K562 (cell line): ENCODE measurements at regions not wholly inside any gene's neighbourhood (a gene's known extent, or its start where the extent isn't known, plus 50 kb on each side); places are given as distances from the start of the nearest gene placed in this dataset.

Experiments
- ATAC-seq: fragments of 200-7000 bp; cut with Tn5 transposase; 3 replicates; pipeline ENCODE4 v1.9.1; 2020; ENCODE audit warnings: moderate library complexity
- BruUV-seq: library from RNA; stranded (reverse); fragments of 400-500 nt; replicated peaks from 2 replicates; lab custom pipeline; 2021; lab: Mats Ljungman, UMichigan
- CTCF ChIA-PET: fragments of 300-600 bp; formaldehyde crosslinking; extraction: SDS; loops from one replicate; lab custom pipeline; 2021; ENCODE audit warnings: low intra/inter-chr PET ratio; lab: Yijun Ruan, JAX
- POLR2A ChIA-PET: fragments of 300-600, 350-650 bp; sonication (Branson Sonifier 250); formaldehyde crosslinking; extraction: SDS; loops from one replicate; lab custom pipeline; 2021; ENCODE audit warnings: antibody characterized with exemption, inconsistent platforms; lab: Yijun Ruan, JAX
- DNase-seq, 4 experiments: peaks; one replicate each; pipeline versions ENCODE4 v3.0.0 to v3.0.0-alpha.2; 2011 to 2018; ENCODE audit warnings: low spot score in 3 of 4, mixed read lengths in 3 of 4; ENCODE audit errors: extremely low read depth in 1 of 4
- FAIRE-seq: peaks from 2 replicates; lab custom pipeline; 2011; peaks lifted over from hg19 to GRCh38; lab: Jason Lieb, UNC
- H2AFZ ChIP-seq: 2 replicates; pipeline ENCODE4 v1.6.0; 2011; ENCODE audit warnings: low read depth, low read length, control low read depth, inconsistent platforms
- H3K27ac ChIP-seq: fragments of 200-600 bp; 3 replicates; pipeline ENCODE4 v1.8.0; 2011; ENCODE audit warnings: low read depth, mild to moderate bottlenecking, control low read depth, inconsistent platforms, low read length, moderate library complexity, mixed read lengths; ENCODE audit errors: extremely low read depth
- H3K27me3 ChIP-seq, 2 experiments: fragments of 300-600 bp in 1 of 2; 2 replicates in 1 of 2; 3 replicates in 1 of 2; pipeline versions ENCODE4 v1.6.0 to v1.8.0; 2011; ENCODE audit warnings: inconsistent platforms in 2 of 2, low read length in 2 of 2, mild to moderate bottlenecking in 1 of 2, mixed read lengths in 1 of 2, moderate library complexity in 1 of 2; ENCODE audit not compliant: control insufficient read depth in 2 of 2, insufficient read depth in 2 of 2
- H3K36me3 ChIP-seq: fragments of 300-600 bp; 3 replicates; pipeline ENCODE4 v1.8.0; 2011; ENCODE audit warnings: mild to moderate bottlenecking, low read length, inconsistent platforms; ENCODE audit not compliant: control insufficient read depth, insufficient read depth
- H3K4me1 ChIP-seq, 2 experiments: fragments of 200-600 bp in 1 of 2; replicated peaks in 1 of 2; 2 replicates in 1 of 2; 3 replicates in 1 of 2; pipeline versions ENCODE4 v1.5.1 to v1.8.0; 2011; ENCODE audit warnings: inconsistent platforms in 2 of 2, low read length in 2 of 2, mild to moderate bottlenecking in 1 of 2, mixed read lengths in 1 of 2, moderate library complexity in 1 of 2; ENCODE audit not compliant: control insufficient read depth in 2 of 2, insufficient read depth in 2 of 2
- H3K4me2 ChIP-seq: 2 replicates; pipeline ENCODE4 v1.6.1; 2011; ENCODE audit warnings: low read length, control low read depth, inconsistent platforms, mixed read lengths; ENCODE audit not compliant: insufficient read depth
- H3K4me3 ChIP-seq: fragments of 200-600 bp; sonication (generic), shearing (Covaris generic); 2 replicates; pipeline ENCODE4 v1.5.1; 2016; ENCODE audit warnings: control low read depth, inconsistent platforms
- H3K79me2 ChIP-seq: fragments of 200-600 bp; 3 replicates; pipeline ENCODE4 v1.8.0; 2011; ENCODE audit warnings: low read length, inconsistent platforms; ENCODE audit not compliant: control insufficient read depth, insufficient read depth
- H3K9ac ChIP-seq, 2 experiments: 2 replicates each; pipeline versions ENCODE4 v1.6.0 to v1.6.1; 2011; ENCODE audit warnings: low read depth in 2 of 2, low read length in 2 of 2, control low read depth in 1 of 2, inconsistent platforms in 1 of 2, mild to moderate bottlenecking in 1 of 2, mixed read lengths in 1 of 2; ENCODE audit not compliant: insufficient read depth in 1 of 2
- H3K9me1 ChIP-seq: one replicate; pipeline ENCODE4 v1.6.0; 2011; ENCODE audit warnings: inconsistent platforms, mild to moderate bottlenecking, low read length, moderate library complexity; ENCODE audit not compliant: control insufficient read depth, insufficient read depth
- H3K9me3 ChIP-seq: replicated peaks from 2 replicates; pipeline ENCODE4 v1.5.1; 2011; ENCODE audit warnings: low read depth, low read length, inconsistent platforms; ENCODE audit not compliant: control insufficient read depth, insufficient read depth
- H4K20me1 ChIP-seq: replicated peaks from 2 replicates; pipeline ENCODE4 v1.6.1; 2011; ENCODE audit warnings: low read length, inconsistent platforms, mixed read lengths; ENCODE audit not compliant: control insufficient read depth, insufficient read depth
- CBFB ChIP-seq: sonication (generic); formaldehyde crosslinking; IDR thresholded peaks from 2 replicates; pipeline ENCODE4 v1.4.0; 2020; ENCODE audit warnings: mild to moderate bottlenecking, missing genetic modification reagents
- FOXA3 ChIP-seq, 2 experiments: fragments of 450-650 bp in 1 of 2; sonication (generic) in 1 of 2; formaldehyde crosslinking; IDR thresholded peaks in 1 of 2; conservative IDR thresholded peaks in 1 of 2; 2 replicates each; pipeline versions ENCODE4 v1.4.0 to v1.8.0; 2020 to 2022; ENCODE audit warnings: mild to moderate bottlenecking in 2 of 2, missing genetic modification reagents in 1 of 2
- HNRNPLL ChIP-seq: fragments of 200-400 bp; formaldehyde crosslinking; IDR thresholded peaks from 2 replicates; pipeline ENCODE4 v1.6.1; 2017; ENCODE audit warnings: low read length, low read depth, mild to moderate bottlenecking; ENCODE audit not compliant: poor library complexity, severe bottlenecking
- KLF10 ChIP-seq: fragments of 250-450 bp; sonication (Bioruptor Pico); IDR thresholded peaks from 2 replicates; pipeline ENCODE4 v1.6.1; 2021; ENCODE audit warnings: matching md5 sums
- POLR2AphosphoS2 ChIP-seq: IDR thresholded peaks from 2 replicates; pipeline ENCODE4 v1.6.1; 2012; ENCODE audit warnings: low read length, improper control_type of control experiment
- SIN3A ChIP-seq, 2 experiments: fragments of 150-350 bp in 1 of 2; IDR thresholded peaks; 2 replicates each; pipeline ENCODE4 v1.6.1; 2011 to 2016; ENCODE audit warnings: borderline replicate concordance in 2 of 2, low read depth in 2 of 2, low read length in 2 of 2, mild to moderate bottlenecking in 2 of 2, moderate library complexity in 2 of 2; ENCODE audit not compliant: control insufficient read depth in 1 of 2
- SPI1 ChIP-seq: IDR thresholded peaks from 2 replicates; pipeline ENCODE4 v1.6.1; 2011; ENCODE audit warnings: low read depth, low read length, control low read depth, borderline replicate concordance
- in situ Hi-C: fragments of 300-500 bp; cut with MboI; formaldehyde crosslinking; loops from 4 replicates; pipeline ENCODE4 v1.15.0; 2018; ENCODE audit warnings: inconsistent platforms, mixed read lengths
- intact Hi-C: fragments of 100-400 bp; cut with micrococcal nuclease; formaldehyde crosslinking; loops from 2 replicates; pipeline ENCODE4 v1.14.2; 2022
- TF ChIP-seq, protein P1 (sequence below): sonication (generic); formaldehyde crosslinking; IDR thresholded peaks from 2 replicates; pipeline ENCODE4 v1.8.0; 2022; ENCODE audit warnings: mild to moderate bottlenecking, missing genetic modification reagents
- TF ChIP-seq, protein P2 (sequence below): fragments of 200-600 bp; sonication (generic); IDR thresholded peaks from one replicate; pipeline ENCODE4 v1.6.1; 2012; ENCODE audit warnings: mild to moderate bottlenecking, low read depth, low read length, inconsistent platforms

- no peak overlapping the region for H3K9ac ChIP-seq
- H3K36me3 ChIP-seq = no peaks in the 10 kb centered on the region
- H3K9me1 ChIP-seq = no peaks in the 10 kb centered on the region
- no peak overlapping the region for H2AFZ ChIP-seq
- H3K4me3 ChIP-seq = no peak overlapping the region
- no peaks in the 10 kb centered on the region for H3K27me3 ChIP-seq
- ATAC-seq (no peak), DNase-seq (no peak), FAIRE-seq (no peak)
- ChIA-PET CTCF (no interaction called here), POLR2A (no interaction called here)
- intact Hi-C loops = no loop called here
- BruUV-seq = no TSS peak
- H3K79me2 ChIP-seq = no peaks in the 10 kb centered on the region
- H3K4me1 ChIP-seq = no peaks in the 10 kb centered on the region
- H3K4me2 ChIP-seq = no peak overlapping the region
- no peaks in the 10 kb centered on the region for H3K9me3 ChIP-seq
- H4K20me1 ChIP-seq = no peaks in the 10 kb centered on the region
- no peak overlapping the region for H3K27ac ChIP-seq
- in situ Hi-C loops = no loop called here
- TF ChIP-seq HNRNPLL (no peak), SPI1 (no peak), CBFB (no peak), POLR2AphosphoS2 (no peak), KLF10 (CRISPR knock-in tag) (no peak), FOXA3 (CRISPR knock-in tag; conservative IDR thresholded peaks at IDR 0.05 in 1 of 2, IDR thresholded peaks at IDR 0.05 in 1 of 2) (no peak), SIN3A (IDR thresholded peaks at IDR 0.05; ENCODE audit: borderline replicate concordance in 2 of 2, control insufficient read depth in 1 of 2, low read depth in 2 of 2, low read length in 2 of 2) (no peak)
- TF ChIP-seq, protein P1, sequence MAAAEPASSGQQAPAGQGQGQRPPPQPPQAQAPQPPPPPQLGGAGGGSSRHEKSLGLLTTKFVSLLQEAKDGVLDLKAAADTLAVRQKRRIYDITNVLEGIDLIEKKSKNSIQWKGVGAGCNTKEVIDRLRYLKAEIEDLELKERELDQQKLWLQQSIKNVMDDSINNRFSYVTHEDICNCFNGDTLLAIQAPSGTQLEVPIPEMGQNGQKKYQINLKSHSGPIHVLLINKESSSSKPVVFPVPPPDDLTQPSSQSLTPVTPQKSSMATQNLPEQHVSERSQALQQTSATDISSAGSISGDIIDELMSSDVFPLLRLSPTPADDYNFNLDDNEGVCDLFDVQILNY = no peak
- TF ChIP-seq, protein P2, sequence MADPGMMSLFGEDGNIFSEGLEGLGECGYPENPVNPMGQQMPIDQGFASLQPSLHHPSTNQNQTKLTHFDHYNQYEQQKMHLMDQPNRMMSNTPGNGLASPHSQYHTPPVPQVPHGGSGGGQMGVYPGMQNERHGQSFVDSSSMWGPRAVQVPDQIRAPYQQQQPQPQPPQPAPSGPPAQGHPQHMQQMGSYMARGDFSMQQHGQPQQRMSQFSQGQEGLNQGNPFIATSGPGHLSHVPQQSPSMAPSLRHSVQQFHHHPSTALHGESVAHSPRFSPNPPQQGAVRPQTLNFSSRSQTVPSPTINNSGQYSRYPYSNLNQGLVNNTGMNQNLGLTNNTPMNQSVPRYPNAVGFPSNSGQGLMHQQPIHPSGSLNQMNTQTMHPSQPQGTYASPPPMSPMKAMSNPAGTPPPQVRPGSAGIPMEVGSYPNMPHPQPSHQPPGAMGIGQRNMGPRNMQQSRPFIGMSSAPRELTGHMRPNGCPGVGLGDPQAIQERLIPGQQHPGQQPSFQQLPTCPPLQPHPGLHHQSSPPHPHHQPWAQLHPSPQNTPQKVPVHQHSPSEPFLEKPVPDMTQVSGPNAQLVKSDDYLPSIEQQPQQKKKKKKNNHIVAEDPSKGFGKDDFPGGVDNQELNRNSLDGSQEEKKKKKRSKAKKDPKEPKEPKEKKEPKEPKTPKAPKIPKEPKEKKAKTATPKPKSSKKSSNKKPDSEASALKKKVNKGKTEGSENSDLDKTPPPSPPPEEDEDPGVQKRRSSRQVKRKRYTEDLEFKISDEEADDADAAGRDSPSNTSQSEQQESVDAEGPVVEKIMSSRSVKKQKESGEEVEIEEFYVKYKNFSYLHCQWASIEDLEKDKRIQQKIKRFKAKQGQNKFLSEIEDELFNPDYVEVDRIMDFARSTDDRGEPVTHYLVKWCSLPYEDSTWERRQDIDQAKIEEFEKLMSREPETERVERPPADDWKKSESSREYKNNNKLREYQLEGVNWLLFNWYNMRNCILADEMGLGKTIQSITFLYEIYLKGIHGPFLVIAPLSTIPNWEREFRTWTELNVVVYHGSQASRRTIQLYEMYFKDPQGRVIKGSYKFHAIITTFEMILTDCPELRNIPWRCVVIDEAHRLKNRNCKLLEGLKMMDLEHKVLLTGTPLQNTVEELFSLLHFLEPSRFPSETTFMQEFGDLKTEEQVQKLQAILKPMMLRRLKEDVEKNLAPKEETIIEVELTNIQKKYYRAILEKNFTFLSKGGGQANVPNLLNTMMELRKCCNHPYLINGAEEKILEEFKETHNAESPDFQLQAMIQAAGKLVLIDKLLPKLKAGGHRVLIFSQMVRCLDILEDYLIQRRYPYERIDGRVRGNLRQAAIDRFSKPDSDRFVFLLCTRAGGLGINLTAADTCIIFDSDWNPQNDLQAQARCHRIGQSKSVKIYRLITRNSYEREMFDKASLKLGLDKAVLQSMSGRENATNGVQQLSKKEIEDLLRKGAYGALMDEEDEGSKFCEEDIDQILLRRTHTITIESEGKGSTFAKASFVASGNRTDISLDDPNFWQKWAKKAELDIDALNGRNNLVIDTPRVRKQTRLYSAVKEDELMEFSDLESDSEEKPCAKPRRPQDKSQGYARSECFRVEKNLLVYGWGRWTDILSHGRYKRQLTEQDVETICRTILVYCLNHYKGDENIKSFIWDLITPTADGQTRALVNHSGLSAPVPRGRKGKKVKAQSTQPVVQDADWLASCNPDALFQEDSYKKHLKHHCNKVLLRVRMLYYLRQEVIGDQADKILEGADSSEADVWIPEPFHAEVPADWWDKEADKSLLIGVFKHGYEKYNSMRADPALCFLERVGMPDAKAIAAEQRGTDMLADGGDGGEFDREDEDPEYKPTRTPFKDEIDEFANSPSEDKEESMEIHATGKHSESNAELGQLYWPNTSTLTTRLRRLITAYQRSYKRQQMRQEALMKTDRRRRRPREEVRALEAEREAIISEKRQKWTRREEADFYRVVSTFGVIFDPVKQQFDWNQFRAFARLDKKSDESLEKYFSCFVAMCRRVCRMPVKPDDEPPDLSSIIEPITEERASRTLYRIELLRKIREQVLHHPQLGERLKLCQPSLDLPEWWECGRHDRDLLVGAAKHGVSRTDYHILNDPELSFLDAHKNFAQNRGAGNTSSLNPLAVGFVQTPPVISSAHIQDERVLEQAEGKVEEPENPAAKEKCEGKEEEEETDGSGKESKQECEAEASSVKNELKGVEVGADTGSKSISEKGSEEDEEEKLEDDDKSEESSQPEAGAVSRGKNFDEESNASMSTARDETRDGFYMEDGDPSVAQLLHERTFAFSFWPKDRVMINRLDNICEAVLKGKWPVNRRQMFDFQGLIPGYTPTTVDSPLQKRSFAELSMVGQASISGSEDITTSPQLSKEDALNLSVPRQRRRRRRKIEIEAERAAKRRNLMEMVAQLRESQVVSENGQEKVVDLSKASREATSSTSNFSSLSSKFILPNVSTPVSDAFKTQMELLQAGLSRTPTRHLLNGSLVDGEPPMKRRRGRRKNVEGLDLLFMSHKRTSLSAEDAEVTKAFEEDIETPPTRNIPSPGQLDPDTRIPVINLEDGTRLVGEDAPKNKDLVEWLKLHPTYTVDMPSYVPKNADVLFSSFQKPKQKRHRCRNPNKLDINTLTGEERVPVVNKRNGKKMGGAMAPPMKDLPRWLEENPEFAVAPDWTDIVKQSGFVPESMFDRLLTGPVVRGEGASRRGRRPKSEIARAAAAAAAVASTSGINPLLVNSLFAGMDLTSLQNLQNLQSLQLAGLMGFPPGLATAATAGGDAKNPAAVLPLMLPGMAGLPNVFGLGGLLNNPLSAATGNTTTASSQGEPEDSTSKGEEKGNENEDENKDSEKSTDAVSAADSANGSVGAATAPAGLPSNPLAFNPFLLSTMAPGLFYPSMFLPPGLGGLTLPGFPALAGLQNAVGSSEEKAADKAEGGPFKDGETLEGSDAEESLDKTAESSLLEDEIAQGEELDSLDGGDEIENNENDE = no peak
Measured at GRCh38 chr2:211176514-211177141, 620.2 kb downstream of the CPS1 start.
